IPS DF 19.7 (cell line): ENCODE measurements at regions not wholly inside any gene's neighbourhood (a gene's known extent, or its start where the extent isn't known, plus 50 kb on each side); places are given as distances from the start of the nearest gene placed in this dataset.
"Not testable (repeated sequence)": the region's sequence is repeated elsewhere in the genome, so short reads cannot be mapped to it uniquely, and the experiment has no call there.

Experiments used
- DNase-seq: peaks from one replicate; pipeline ENCODE4 v3.0.0-alpha.2; 2013; ENCODE audit warnings: low read depth, low spot score

DNA sequence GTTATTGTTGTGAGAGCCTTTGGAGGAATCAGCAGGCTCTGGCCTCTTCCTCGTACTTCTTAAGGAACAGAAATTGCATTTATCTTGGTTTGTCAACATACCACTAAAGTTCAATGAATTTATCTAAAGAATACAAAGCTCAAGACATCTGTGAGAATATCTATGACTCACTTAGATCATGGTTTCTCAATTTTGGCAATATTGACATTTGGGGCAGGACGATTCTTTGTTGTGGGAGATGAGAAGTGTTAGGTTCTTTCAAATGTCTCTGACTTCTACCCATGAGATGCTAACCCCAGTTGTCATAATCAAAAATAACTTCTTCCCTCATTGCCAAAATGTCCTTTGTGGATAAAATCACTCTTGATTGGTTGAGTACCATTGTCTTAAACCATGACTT lies 1190.3 kb downstream of the GALC start:
- no peak for DNase-seq

GRCh38 chr14:86799244-86799647 lies 1193.7 kb downstream of the GALC start:
- DNase-seq, result no peak

GRCh38 chr14:86798330-86798729 lies 1194.7 kb downstream of the GALC start:
- no peak for DNase-seq

- no peak for DNase-seq
Measured at GRCh38 chr14:86797075-86797351, 1196.0 kb downstream of the GALC start.

GRCh38 chr14:86796221-86797074 lies 1196.5 kb downstream of the GALC start:
- no peak for DNase-seq

DNA sequence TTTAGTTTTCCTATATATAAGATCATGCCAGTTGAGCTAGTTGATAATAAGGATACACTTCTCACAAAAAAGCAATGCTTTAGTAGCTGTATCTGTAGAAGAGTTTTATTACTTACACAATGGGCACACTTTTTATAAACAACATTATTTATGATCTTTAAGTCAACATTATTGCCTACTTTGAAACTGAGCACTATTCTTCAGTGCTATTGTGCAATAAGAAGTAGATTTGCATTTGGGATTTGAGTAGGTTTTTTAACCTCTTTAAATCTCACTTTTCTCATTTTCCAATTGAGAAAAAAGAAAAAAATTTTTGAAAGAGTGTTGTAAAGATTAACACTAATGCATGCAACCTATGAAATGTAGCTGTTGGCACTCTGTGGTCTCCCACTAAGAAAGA lies 1198.3 kb downstream of the GALC start:
- no peak for DNase-seq

GRCh38 chr14:86790408-86791364 lies 1202.3 kb downstream of the GALC start:
- no peak for DNase-seq

GRCh38 chr14:86788224-86788623 lies 1204.8 kb downstream of the GALC start:
- no peak for DNase-seq

DNA sequence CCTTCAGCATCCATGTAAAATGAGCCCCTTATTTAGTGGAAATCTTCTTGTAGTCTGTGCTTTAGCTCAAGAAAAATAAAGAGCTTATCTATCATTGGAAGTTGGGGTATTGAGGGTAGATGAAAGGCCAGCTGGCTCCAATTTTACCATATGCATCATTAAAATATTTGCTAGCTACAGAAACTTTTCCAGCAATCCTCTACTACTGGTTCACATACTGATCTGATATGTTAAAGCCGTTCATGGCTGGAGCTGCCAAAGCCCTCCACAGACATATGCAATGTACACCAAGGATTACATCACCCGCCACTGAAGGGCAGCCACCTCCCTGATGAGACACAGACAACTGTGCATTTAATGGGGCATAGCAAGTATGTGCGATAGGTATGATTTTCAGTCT lies 1205.3 kb downstream of the GALC start:
- no peak for DNase-seq

DNA sequence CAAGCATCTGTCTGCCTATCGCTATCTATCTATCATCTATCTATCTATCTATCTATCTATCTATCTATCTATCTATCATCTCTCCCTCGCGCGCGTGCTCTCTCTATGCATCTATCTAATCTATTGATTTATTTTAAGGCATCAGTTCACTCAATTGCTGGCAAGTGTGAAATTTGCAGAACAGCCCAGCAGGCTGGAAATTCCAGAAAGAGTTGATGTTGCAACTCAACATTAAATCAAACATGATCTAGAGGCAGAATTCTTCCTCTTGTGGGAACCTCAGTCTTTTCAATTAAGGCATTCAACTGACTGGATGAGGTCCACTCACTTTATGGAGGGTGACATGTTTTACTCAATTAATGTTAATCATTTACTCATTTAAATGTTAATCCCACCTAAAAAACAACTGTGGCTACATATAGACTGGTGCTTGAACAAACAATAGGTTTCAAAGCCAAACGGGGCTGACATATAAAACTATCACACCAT lies 1210.8 kb downstream of the GALC start:
- no peak for DNase-seq

GRCh38 chr14:86780876-86781510 lies 1212.0 kb downstream of the GALC start:
- no peak for DNase-seq

- DNase-seq, result no peak
Measured at GRCh38 chr14:86780461-86780860, 1212.5 kb downstream of the GALC start.

DNA sequence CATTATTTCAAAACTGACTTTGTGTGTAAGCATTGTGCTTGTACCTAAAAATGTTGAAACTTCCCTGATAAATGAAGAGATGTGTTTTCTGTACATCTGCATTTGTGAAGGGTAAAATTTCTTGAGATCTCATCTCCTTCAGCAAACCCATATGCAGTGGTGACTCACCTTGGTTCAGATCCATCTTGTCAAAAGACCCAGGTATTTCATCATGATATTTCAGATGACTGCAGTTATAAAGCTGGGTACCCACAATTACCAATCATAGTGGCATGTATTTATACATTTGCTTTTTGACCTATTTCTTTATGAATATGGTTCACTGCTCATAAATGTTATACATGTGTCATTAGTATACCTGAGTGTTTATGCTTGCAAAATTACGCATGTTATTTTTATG lies 1213.6 kb downstream of the GALC start:
- DNase-seq, result no peak

- no peak for DNase-seq
Measured at GRCh38 chr14:86777963-86778602, 1214.9 kb downstream of the GALC start.

DNA sequence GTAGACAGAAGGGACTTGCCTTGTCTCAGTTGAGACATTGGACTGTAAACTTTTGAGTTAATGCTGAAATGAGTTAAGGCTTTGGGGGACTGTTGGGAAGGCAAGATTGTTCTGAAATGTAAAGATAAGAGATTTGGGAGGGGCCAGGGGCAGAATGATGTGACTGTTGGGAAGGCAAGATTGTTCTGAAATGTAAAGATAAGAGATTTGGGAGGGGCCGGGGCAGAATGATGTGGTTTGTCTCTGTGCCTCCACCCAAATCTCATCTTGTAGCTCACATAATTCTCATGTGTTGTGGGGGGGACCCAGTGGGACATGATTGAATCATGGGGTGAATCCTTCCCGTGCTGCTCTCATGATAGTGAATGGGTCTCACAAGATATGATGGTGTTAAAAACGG lies 1217.1 kb downstream of the GALC start:
- not testable (repeated sequence) for DNase-seq

DNA sequence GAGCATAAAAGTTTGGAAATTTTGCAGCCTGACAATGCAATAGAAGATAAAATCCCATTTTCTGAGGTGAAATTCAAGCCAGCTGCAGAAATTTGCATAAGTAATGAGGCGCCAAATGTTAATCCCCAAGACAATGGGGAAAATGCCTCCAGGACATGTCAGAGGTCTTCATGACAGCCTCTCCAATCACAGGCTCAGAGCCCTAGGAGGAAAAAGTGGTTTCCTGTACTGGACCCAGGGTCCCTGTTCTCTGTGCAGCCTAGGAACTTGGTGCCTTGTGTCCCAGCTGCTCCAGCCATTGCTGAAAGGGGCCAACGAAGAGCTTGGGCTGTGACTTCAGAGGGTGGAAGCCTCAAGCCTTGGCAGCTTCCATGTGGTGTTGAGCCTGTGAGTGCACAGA lies 1218.1 kb downstream of the GALC start:
- DNase-seq, result no peak

DNA sequence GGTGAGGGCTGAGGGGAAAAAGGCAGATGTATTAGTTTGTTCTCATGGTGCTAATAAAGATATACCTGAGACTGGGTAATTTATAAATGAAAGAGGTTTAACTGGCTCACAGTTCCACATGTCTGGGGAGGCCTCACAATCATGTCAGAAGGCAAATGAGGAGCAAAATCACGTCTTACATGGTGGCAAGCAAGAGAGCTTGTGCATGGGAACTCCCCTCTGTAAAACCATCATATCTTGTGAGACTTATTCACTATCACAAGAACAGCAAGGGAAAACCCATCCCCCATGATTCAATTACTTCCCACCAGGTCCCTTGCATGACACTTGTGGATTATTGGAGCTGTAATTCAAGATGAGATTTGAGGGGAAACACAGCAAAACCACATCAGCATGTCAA lies 1220.9 kb downstream of the GALC start:
- no peak for DNase-seq

GRCh38 chr14:86770186-86770585 lies 1222.8 kb downstream of the GALC start:
- DNase-seq, result no peak

GRCh38 chr14:86766469-86766868 lies 1226.5 kb downstream of the GALC start:
- no peak for DNase-seq

DNA sequence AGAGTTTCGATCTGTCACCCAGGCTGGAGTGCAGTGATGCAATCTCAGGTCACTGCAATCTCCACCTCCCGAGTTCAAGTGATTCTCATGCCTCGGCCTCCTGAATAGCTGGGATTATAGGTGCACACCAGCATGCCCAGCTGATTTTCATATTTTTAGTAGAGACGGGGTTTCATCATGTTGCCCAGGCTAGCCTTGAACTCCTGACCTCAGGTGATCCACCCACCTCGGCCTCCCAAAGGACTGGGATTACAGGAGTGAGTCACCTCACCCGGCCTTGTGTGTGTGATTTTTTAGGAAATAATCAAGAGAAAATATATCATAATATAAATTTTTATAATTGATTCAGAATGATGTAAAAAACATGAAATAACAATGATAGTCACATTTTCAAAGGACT lies 1231.4 kb downstream of the GALC start:
- no peak for DNase-seq

DNA sequence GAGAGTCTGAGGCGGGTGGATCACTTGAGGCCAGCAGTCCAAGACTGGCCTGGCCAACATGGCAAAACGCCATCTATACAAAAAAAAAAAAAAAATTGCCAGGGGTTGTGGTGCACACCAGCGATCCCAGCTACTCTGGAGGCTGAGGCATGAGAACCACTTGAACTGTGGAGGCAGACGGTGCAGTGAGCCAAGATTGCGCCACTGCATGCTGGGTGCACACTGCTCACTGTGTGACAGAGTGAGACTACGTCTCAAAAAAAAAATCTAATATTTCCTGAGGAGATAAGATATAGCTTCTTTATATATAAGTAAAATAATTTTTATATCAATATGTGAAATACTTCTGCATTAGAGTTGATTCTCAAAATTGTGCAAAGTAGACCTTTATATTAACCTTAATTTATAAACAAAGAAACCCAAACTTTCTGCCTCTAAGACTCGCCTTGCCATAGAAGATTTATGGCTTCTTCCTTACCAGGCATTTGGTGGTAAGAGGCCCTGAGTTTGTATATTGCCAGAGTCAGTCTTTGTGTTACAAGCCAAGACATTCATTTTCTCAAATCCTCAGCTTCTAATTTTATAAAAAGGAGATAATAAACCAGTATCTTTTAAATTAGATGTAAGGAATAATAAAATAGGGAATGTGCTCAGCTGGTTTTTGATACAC lies 1226.7 kb downstream of the FLRT2 start:
- DNase-seq, result no peak
